CD4-positive, alpha-beta T cell (primary cell): ENCODE measurements at regions not wholly inside any gene's neighbourhood (a gene's known extent, or its start where the extent isn't known, plus 50 kb on each side); places are given as distances from the start of the nearest gene placed in this dataset.

Source experiments
- ATAC-seq: fragments of 200-7000 bp; cut with Tn5 transposase; one replicate; pipeline ENCODE4 v1.10.0; 2022; ENCODE audit warnings: mild to moderate bottlenecking; ENCODE audit not compliant: poor library complexity
- CTCF ChIA-PET: fragments of 350-600 bp; sonication (Branson Sonifier 250); formaldehyde crosslinking; loops from one replicate; lab custom pipeline; 2021; ENCODE audit warnings: antibody characterized with exemption, inconsistent platforms; lab: Charles Lee
- POLR2A ChIA-PET: fragments of 350-600 bp; sonication (Branson Sonifier 250); formaldehyde crosslinking; loops from one replicate; lab custom pipeline; 2021; ENCODE audit warnings: antibody characterized with exemption, inconsistent platforms; lab: Charles Lee
- DNase-seq, 14 experiments: peaks; one replicate each; pipeline ENCODE4 v3.0.0-alpha.2; 2013 to 2020; ENCODE audit warnings: mixed read lengths in 2 of 14
- H3K27ac ChIP-seq, 2 donors: one replicate each; pipeline versions ENCODE4 v1.5.1 to v1.7.0; 2013; ENCODE audit warnings: low read length in 2 of 2, low read depth in 1 of 2, mild to moderate bottlenecking in 1 of 2
- H3K27me3 ChIP-seq, 2 experiments: 1 replicate in 1 of 2; 2 replicates in 1 of 2; pipeline versions ENCODE4 v1.6.1 to v1.7.0; 2013; ENCODE audit warnings: low read length in 2 of 2, control low read depth in 1 of 2, mild to moderate bottlenecking in 1 of 2, moderate library complexity in 1 of 2; ENCODE audit not compliant: insufficient read depth in 2 of 2, control insufficient read depth in 1 of 2
- H3K36me3 ChIP-seq: one replicate; pipeline ENCODE4 v1.6.1; 2013; ENCODE audit warnings: low read length, control low read depth; ENCODE audit not compliant: insufficient read depth
- H3K4me1 ChIP-seq: one replicate; pipeline ENCODE4 v1.6.1; 2013; ENCODE audit warnings: low read length, control low read depth; ENCODE audit not compliant: insufficient read depth
- H3K4me3 ChIP-seq: one replicate; pipeline ENCODE4 v1.5.1; 2013; ENCODE audit warnings: mild to moderate bottlenecking, low read length, moderate library complexity
- H3K9me3 ChIP-seq, 2 experiments: 1 replicate in 1 of 2; 2 replicates in 1 of 2; pipeline versions ENCODE4 v1.6.1 to v1.7.0; 2013; ENCODE audit warnings: low read length in 2 of 2, mild to moderate bottlenecking in 2 of 2, control low read depth in 1 of 2, moderate library complexity in 1 of 2; ENCODE audit not compliant: control insufficient read depth in 1 of 2, insufficient read depth in 1 of 2
- H3K27ac Mint-ChIP-seq: one replicate; pipeline ENCODE4 v1.8.0; 2020; ENCODE audit warnings: mixed read lengths
- H3K27me3 Mint-ChIP-seq: one replicate; pipeline ENCODE4 v1.8.0; 2021; ENCODE audit warnings: mixed read lengths
- H3K36me3 Mint-ChIP-seq: one replicate; pipeline ENCODE4 v1.8.0; 2021; ENCODE audit warnings: low read depth, mixed read lengths
- H3K4me1 Mint-ChIP-seq: one replicate; pipeline ENCODE4 v1.8.0; 2021; ENCODE audit warnings: low read depth, mixed read lengths
- H3K4me3 Mint-ChIP-seq: one replicate; pipeline ENCODE4 v1.8.0; 2020; ENCODE audit warnings: mild to moderate bottlenecking, mixed read lengths
- H3K9me3 Mint-ChIP-seq: one replicate; pipeline ENCODE4 v1.8.0; 2020; ENCODE audit warnings: mixed read lengths
- intact Hi-C, 2 experiments: fragments of 100-400 bp; cut with DNase I in 1 of 2; cut with micrococcal nuclease in 1 of 2; formaldehyde crosslinking; loops; one replicate each; pipeline versions ENCODE4 v1.15.1 to v1.9.0; 2023 to 2025; cut with DNase I, micrococcal nuclease
- TF ChIP-seq, protein P1 (sequence below): fragments of 200-600 bp; IDR thresholded peaks from one replicate; pipeline ENCODE4 v1.8.0; 2022; ENCODE audit warnings: antibody characterized with exemption, mild to moderate bottlenecking

DNA sequence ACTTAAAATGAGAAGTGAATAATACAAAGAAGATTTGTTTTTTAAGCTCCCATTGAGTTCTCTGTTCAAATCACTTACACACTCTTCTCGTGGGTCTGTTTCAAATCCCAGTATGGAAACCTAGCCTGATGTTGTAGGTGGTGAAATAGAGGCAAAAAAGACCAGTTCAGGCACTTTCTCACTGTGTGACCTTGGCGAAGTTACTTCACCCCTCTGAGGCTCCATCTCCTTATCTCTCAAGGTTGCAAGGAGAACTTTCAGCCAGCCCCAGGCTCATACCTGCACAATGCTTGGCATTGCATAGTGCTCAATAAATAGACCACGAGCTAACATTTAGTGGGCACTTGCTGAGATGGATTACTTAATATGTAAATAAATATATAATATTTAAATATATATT is 90.1 kb downstream of the PRLHR start:
- H3K27me3 Mint-ChIP-seq = peaks cover 14% of the 10 kb centered on the region
- Histone ChIP-seq H3K27me3 (peaks cover 0 to 2% of the 10 kb centered on the region in 2 experiments), H3K36me3 (no peaks in the 10 kb centered on the region), H3K4me3 (no peak overlapping the region), H3K27ac (no peak overlapping the region), H3K9me3 (no peaks in the 10 kb centered on the region), H3K4me1 (no peaks in the 10 kb centered on the region)
- no peaks in the 10 kb centered on the region for H3K4me1 Mint-ChIP-seq
- no peak overlapping the region for H3K4me3 Mint-ChIP-seq
- ATAC-seq (no peak), DNase-seq (no peak)
- ChIA-PET CTCF (no interaction called here), POLR2A (no interaction called here)
- no peaks in the 10 kb centered on the region for H3K9me3 Mint-ChIP-seq
- no peak overlapping the region for H3K27ac Mint-ChIP-seq
- H3K36me3 Mint-ChIP-seq = no peaks in the 10 kb centered on the region
- intact Hi-C loops = no loop called here
- TF ChIP-seq, protein P1, sequence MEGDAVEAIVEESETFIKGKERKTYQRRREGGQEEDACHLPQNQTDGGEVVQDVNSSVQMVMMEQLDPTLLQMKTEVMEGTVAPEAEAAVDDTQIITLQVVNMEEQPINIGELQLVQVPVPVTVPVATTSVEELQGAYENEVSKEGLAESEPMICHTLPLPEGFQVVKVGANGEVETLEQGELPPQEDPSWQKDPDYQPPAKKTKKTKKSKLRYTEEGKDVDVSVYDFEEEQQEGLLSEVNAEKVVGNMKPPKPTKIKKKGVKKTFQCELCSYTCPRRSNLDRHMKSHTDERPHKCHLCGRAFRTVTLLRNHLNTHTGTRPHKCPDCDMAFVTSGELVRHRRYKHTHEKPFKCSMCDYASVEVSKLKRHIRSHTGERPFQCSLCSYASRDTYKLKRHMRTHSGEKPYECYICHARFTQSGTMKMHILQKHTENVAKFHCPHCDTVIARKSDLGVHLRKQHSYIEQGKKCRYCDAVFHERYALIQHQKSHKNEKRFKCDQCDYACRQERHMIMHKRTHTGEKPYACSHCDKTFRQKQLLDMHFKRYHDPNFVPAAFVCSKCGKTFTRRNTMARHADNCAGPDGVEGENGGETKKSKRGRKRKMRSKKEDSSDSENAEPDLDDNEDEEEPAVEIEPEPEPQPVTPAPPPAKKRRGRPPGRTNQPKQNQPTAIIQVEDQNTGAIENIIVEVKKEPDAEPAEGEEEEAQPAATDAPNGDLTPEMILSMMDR = no peak

DNA sequence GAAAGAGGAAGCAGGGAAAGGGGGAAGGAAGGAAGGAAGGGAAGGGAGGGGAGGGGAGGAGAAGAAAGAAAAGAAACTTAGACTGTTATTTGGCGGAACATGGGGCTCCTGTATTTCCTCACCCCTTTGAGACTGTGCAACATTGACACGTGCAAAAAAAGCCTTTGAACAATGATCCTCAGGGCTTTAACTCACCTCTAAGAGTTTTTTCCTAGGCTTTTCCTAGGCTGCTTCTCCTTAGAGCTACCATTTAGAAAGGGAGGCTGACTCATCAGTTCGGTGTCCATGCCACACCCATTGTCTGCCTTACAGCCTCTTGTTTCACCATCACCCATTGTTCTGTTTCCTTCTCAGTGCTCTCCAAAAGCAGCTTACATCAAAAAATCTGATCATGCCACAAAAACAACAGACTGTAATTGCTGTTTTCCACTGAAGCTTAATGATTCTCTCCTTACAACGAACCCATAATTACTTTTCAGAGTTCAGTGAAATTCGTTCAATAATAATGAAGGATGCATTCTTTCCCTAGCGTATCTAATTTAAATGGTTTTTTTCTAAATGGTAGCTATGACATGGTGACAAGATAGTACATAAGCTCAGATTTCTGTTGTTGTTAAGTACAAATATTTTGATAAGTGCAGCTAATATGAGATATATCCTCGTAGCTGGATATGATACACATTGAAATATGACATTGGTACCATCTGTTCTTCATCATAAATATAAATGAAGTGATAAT is 90.8 kb downstream of the PRLHR start:
- H3K27ac Mint-ChIP-seq = no peak overlapping the region
- peaks cover 14% of the 10 kb centered on the region for H3K27me3 Mint-ChIP-seq
- Histone ChIP-seq H3K27me3 (peaks cover 0 to 2% of the 10 kb centered on the region in 2 experiments), H3K4me3 (no peak overlapping the region), H3K27ac (no peak overlapping the region), H3K36me3 (no peaks in the 10 kb centered on the region), H3K4me1 (no peaks in the 10 kb centered on the region), H3K9me3 (no peaks in the 10 kb centered on the region)
- H3K36me3 Mint-ChIP-seq = no peaks in the 10 kb centered on the region
- ATAC-seq (no peak), DNase-seq (peak in 2 of 14 experiments; percentile 14 to 23)
- ChIA-PET CTCF (no interaction called here), POLR2A (no interaction called here)
- intact Hi-C loops = no loop called here
- no peaks in the 10 kb centered on the region for H3K9me3 Mint-ChIP-seq
- TF ChIP-seq, protein P1 = no peak
- no peaks in the 10 kb centered on the region for H3K4me1 Mint-ChIP-seq
- no peak overlapping the region for H3K4me3 Mint-ChIP-seq

DNA sequence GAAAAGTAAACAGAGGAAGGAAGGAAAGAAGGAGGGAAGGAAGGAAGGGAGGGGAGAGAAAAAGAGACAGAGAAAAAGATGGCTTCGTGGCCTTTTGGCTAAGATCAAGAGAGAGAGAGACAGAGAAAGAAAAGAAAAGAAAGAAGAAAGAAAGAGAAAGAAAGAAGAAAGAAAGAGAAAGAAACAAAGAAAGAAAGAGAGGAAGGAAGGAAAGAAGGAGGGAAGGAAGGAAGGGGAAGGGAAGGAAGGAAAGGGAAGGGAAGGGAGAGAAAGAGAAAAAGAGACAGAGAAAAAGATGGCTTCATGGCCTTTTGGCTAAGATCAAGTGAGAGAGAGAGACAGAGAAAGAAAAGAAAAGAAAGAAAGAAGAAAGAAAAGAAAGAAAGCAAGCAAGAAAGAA is 91.4 kb downstream of the PRLHR start:
- H3K27me3 Mint-ChIP-seq = peaks cover 14% of the 10 kb centered on the region
- no peak overlapping the region for H3K4me3 Mint-ChIP-seq
- DNase-seq (no peak), ATAC-seq (no peak)
- H3K27ac Mint-ChIP-seq = no peak overlapping the region
- POLR2A ChIA-PET = no interaction called here
- no peaks in the 10 kb centered on the region for H3K4me1 Mint-ChIP-seq
- Histone ChIP-seq H3K27me3 (peaks cover 0 to 2% of the 10 kb centered on the region in 2 experiments), H3K36me3 (no peaks in the 10 kb centered on the region), H3K27ac (no peak overlapping the region), H3K9me3 (no peaks in the 10 kb centered on the region), H3K4me3 (no peak overlapping the region), H3K4me1 (no peaks in the 10 kb centered on the region)
- no peaks in the 10 kb centered on the region for H3K9me3 Mint-ChIP-seq
- intact Hi-C loops = no loop called here
- H3K36me3 Mint-ChIP-seq = no peaks in the 10 kb centered on the region
- CTCF ChIA-PET = no interaction called here
- TF ChIP-seq, protein P1 = no peak
